ENCODE measurements at regions not wholly inside any gene's neighbourhood (a gene's known extent, or its start where the extent isn't known, plus 50 kb on each side); places are given as distances from the start of the nearest gene placed in this dataset.

DNA sequence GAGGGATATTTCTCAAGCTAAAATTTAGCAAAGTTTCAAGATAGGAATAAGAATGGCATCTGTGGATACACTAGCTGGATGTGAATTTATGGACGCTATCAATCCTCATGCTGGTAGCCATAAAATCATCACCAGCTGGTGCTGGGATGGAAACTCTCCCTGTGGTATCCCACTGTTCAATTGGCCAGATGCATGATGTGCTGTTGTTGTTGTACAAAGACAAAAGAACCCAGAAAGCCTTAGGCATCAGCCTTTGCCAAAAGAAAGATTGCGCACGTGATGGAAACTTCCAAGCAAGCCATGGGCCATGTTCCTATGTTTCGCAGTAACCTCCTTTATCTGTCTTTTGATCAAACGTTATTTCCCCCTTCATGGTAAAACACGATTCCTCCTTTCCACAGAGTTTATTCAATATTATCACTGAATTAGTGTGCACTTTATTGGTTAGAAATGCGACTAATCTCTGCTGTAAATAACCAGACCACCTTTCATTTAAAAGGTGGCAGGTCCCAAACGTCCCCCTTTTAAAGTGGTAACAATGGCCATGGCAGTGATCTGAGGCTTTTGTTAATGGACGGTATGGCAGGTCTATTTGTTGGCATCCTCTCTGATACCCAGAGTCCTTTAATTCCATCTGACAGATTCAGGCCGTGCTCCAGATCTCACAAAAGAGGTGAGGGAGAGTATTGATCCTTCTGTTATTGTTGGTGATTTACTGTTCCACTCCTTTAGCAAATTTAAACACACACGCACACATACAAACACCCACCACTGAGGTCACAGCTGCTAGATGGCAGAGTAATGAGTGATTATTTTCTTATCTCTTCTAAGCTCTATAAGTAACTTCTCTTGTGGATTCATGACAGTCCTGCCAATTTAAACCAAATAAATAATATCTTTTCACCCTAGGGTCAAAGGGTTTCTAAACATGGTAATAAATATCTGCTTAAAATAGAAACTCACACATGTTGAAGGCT is 291.2 kb upstream of the KCNMB2 start:
- DNase-seq (ENCODE audit: low read depth in 2 of 2), result no peak

DNA sequence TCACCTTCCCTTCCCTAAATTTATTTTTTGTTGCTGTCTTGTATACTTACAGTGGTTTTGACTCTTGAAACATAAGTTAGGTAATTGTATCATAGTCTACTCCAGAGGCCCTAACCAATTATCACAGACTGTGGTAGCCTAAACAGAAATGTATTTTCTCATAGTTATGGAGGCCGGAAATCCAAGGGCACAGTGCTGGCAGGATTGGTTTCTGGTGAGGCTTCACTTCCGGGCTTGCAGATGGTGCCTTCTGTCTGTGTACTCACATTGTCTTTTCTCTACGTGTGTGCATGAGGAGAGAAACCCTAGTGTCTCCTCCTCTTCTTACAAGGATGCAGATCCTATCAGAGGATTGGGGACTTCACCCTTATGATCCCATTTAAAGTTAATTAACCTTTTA is 290.2 kb upstream of the KCNMB2 start:
- DNase-seq (ENCODE audit: low read depth in 2 of 2), result no peak

DNA sequence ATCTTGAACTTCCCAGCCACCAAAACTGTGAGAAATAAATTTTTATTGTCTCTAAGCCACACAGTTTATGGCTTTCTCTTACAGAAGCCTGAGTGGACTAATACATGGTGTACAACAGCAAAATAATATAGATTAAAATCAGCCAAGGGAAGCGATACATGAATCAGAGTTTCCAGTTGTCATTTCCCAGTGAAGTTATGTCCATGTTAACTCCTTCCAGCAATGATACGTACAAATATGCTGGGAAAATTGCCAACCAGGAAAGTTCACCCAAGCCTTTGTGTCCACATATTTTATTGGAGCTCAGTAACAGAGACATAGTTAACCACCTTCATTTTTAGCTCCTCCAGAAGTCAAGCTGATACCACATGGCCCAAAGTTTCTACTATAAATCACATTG is 280.9 kb upstream of the KCNMB2 start:
- no peak for DNase-seq (ENCODE audit: low read depth in 2 of 2)

DNA sequence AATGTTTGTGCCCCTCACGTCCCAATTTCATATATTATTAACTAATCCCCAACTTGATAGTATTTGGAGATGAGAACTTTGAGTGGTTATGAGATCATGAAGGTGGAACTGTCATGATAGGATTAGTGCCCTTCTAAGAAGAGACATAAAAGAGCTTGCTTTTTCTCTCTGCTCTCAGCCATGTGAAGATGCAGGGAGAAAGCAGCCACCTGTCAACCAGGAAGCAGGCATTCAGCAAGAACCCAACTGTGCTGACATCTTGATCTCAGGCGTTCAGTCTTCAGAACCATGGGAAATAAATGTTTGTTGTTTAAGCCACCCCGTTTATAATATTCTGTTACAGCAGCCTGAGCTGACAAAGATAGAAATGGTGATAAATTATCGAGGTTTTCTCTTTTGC is 278.7 kb upstream of the KCNMB2 start:
- DNase-seq (ENCODE audit: low read depth in 2 of 2), result no peak

DNA sequence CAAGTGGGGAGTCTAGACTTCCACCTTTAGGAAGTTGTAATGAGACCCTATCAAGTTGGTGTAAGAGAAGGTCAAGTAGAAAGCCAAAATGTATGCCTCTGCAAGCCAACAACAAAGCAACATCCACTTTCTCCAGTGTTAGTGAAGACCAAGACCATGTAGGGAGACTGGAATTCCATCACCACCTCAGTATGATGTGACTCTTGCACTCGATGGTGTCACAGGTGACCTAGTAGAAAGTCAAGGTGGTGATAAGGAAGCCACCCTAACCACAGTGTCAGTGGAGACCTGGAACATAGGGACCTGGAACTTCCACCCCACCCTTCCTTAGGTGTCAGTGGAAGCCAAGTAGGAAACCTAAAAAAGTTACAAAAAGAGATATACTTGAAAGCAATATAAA is 278.1 kb upstream of the KCNMB2 start:
- DNase-seq (ENCODE audit: low read depth in 2 of 2), result no peak

DNA sequence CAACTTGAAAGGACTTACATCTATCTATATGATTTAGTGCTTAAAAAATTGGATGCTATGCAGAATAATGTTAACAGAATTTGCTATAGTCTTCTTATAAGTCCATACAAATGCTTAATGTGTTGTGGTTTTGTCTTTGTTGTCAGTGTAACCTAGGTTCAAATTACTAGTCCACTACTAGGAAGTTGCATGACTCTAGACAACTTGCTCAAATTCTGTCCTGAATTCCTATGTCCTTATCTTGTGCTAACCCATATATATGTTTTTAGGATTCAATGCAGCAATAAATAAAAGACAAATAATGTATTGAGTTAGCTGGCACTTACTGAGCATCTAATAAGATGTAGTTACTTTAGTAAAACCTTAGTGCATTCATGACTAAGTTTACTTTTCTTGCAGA is 276.5 kb upstream of the KCNMB2 start:
- DNase-seq (ENCODE audit: low read depth in 2 of 2), result no peak

DNA sequence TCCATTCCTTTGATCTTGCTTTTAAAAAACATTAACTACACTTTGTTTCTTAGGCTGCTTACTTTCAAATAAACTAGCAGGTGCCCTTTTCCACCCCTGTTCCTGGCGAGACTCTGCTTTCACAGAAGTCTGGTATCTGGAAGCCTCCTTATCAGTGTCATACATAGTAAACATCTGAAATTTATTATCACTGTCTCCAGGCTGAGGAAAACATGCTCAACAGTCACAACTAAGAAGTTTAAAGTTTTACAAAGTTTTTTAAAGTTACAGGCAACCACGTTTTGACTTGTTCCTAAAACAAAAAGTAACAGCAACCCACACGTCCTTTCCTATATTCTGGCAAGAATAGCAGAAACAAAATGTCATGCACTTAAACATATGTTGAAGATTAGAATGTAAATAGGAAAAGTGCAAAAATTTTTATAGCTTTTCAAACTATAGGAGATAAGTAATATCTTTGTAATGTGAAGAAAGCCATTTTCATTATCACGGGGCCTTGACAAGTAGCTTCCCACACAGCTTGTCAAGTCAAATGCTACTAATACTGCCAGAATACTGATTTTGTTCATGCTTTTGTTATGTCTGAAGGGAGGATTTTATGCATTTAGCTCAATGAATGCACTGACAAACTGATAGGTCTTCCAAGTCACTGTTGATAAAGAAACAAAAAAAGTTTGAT is 275.2 kb upstream of the KCNMB2 start:
- DNase-seq (ENCODE audit: low read depth in 2 of 2), result no peak

DNA sequence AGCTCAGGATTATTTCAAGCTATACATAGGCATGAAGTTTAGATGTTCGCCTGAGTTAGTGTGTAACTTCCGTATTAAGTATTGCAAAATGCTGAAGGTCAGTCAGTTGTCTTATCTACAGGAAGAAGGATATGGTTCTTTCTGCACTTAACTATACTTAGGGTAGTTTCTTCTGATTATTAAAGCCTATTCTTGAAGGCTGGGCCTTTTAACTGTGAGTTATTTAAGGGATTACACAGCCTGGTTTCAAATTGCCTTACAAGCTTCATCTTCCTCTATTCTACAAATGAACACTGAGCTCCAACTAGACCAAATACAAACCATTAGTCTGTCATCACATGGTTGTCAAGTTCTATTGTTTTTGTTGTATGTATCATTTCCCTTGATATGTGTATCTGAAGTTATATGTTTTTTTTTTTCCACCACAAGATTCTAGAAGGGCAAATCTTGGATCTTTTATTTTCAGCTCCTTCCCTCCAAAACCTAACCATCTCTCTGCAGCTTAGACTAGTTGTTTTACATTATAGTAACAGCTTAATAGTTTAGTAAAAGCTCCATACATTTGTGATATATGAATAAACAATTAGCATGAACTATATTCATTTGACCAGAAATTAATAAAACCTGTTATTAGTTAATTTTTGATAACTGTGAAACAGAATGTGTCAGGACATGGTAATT is 272.9 kb upstream of the KCNMB2 start:
- no peak for DNase-seq (ENCODE audit: low read depth in 2 of 2)

DNA sequence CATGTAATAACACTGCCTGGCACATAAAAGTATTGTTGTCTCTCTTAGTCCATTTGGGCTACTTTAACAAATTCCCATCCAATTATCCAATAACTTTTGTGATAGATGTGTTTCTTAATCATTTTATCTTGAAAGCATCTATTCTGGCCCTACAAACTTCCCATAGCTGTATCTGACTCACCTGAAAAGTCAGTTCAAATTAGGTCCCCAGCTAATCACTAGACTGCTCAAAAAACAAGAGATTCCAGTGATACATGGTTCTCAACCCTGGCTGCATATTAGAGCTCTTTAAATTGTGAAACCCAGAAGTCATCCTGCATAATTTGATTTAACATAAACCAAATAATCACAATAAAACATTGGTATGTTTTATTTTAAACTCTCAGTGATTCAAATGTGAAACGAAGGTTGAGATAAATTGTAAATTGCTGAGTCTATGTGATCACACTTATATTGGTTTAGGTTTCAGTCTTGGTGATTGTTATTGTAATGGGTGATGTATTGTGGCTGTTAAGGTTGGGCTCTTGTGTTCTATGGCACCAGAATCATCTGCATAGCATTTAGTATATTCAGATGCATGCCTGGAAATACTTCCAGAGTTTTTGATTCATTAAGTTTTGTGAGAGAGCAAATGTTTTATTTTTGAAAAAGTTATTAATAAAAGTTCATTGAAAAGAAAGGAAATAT is 268.9 kb upstream of the KCNMB2 start:
- no peak for DNase-seq (ENCODE audit: low read depth in 2 of 2)

DNA sequence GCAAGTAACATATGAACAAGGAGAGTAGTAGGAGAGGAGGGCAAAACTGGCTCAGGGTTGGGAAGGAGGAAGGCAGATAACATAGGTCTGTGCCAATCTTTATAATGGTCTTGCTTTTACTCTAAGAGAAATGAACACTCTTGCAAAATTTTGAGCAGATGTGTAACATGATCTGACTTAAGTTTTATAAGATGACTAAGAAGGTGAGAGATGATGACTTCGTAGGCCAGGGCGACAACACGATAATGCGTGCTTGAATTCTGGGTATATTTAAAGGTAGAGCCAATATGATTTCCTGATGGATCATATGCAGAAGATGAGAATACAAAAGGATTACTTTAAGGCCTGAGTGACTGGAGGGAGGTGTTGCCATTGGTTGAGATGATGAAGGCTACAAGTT is 265.4 kb upstream of the KCNMB2 start:
- no peak for DNase-seq (ENCODE audit: low read depth in 2 of 2)

DNA sequence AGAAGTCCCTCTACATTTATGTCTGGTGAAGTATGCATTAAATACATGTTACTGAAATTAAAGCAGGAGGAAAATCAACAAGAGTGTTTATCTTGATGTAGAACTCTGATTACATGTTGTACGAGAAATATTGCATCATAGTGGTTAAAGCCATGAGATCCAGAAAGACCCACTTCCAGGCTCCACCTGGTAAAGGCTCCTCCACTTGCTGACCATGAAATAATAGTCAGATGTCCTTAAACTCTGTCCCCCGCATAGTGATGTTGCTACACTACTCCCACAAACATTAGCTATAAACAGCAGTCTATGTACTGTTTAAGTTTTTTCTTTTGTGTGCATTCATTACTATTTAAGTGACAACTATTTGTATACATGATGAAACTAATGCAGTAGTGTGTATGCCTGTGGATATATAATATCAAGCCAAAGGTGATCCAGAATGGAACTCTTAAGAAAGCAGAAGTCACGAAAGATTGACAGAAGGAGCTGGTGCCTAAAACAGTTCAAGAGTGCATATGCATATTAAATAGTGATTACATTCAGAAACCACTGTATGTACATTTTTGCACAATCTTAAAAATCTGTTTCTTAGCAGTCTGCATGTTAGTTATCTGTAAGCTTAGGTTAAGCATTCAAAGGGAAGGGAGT is 264.4 kb upstream of the KCNMB2 start:
- DNase-seq (ENCODE audit: low read depth in 2 of 2), result no peak

DNA sequence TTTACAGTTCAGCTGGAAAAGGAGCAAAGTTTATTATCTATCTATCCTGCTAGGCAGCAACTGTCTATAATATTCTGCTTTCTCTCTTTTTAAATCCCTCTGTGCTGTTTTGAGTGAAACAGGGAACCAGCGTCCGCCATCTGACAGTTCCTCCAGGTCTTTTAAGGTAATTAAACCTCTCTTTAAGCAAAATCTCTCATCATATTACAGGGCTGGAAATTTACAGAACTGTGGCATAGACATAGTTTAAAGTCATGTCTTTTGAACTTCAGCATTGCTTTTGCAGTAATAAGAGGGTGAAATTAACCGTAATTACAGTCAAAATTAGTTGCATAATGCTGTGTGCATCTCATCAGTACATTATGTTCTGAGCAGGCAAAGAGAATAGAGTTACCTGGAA is 263.4 kb upstream of the KCNMB2 start:
- no peak for DNase-seq (ENCODE audit: low read depth in 2 of 2)

DNA sequence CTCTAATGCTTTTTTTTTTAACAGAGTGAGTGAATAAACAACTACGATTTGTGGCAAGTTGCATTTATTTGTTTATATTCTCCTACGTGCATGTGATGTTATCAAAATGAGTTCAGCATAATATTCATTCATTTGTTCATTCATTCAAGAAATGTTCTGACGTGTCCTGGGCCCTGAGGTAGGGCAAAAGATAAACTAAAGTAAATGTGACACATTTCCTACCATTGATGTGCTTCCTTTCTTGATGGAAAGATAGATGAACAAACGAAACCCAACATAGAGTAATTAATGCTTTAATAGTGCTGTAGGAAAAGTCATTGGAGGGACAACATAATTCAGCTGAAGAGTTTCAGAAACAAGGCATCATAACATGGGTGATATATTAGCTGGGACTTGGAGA is 261.5 kb upstream of the KCNMB2 start:
- no peak for DNase-seq (ENCODE audit: low read depth in 2 of 2)

DNA sequence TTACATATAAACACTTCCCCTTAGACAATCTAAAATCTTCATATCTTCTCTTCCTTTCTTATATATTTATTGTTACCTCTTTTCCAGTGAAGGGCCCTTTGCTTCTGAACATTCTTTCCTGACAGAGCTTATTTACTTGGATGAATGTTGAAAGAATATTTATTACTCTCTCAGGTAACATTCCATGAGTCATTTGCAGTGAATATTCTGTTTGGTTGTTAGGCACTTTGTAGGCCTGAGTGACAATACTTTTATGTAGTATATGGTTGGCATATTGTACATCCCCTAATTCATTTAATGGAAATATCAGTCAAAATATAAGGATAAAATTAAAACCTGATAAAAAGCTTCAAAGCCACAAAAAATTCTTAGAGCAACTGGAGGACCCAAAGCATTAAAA is 260.9 kb upstream of the KCNMB2 start:
- DNase-seq (ENCODE audit: low read depth in 2 of 2), result no peak

DNA sequence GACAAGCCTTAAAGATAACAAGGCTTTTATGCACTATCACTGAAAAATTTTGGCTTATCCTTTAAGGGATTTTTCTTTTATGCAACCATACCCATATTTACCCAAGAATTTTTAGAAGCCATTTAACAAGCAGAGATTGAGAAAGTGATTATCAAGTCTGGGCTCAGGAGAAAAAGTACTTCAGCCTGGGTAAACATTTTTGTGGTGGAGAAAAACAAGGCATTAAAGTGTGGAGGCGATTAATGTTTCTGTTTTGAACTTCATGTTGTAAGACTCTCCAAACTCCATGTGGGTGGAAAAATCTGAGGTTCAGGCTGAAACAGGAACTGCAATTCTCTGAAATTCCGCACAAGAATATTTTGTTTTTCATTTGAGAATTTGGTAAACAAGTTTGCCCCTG is 260.4 kb upstream of the KCNMB2 start:
- DNase-seq (ENCODE audit: low read depth in 2 of 2), result no peak

DNA sequence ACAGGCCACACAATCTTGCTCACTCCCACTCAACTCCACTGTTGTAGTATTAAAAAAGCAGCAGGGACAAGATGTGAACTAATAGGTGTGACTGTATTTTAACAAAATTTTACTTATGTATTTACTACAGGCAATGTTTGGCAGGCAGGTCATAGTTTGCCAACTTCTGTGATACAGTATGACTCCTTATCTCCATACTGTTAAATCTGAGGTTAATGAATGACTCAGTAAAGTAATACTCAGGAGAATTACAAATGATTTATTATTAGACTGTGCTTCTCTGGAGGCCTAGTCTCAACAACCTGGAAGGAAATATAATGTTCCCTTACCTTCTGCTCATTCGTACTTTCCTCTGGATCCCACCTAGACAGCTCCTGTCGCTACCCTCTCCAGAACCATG is 258.6 kb upstream of the KCNMB2 start:
- no peak for DNase-seq (ENCODE audit: low read depth in 2 of 2)

DNA sequence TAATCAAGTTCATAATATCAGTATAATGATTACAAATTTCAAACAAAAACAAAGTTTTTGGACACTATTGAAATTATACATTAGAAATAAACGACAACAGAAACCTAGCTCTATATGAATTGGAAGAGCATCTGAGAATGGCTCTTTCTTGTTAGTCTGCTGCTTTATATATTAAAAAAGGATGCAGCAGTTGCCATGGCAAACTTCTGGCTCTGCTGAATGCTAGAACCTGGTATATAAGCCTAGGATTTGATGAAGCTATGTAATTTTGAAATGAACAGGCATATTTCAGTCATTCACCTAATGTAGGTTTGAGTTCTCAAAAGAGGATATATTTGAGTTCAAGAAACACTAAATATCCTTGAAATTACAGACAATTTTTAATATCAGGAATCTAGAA is 252.7 kb upstream of the KCNMB2 start:
- DNase-seq (ENCODE audit: low read depth in 2 of 2), result no peak

DNA sequence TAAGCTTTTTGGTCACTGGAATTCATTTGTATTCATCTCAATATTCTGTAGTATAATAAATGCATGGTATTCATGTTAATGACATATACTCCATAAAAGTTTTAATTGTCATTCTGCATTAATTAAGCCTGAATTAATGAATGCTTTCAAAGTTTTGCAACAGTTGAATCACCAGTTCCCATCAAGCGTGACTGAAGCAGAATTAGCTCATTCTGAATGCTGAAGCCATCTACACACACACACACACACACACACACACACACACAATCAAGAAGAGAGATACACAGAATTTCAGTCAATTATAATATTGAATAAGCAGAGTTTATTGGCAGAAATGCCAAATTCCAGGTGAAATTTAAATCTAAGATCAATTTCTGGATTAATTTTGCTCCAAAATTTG is 252.1 kb upstream of the KCNMB2 start:
- no peak for DNase-seq (ENCODE audit: low read depth in 2 of 2)

DNA sequence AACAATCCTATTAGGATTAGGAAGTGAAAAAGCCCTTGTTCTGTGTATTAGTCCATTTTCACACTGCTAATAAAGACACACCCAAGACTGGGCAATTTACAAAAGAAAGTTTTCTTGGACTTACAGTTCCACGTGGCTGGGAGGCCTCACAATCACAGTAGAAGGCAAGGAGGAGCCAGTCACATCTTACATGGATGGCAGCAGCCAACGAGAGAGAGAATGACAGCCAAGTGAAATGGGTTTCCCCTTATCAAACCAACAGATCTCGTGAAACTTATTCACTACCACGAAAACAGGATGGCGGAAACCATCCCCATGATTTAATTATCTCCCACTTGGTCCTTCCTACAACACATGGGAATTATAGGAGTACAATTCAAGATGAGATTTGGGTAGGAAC is 248.2 kb upstream of the KCNMB2 start:
- no peak for DNase-seq (ENCODE audit: low read depth in 2 of 2)

DNA sequence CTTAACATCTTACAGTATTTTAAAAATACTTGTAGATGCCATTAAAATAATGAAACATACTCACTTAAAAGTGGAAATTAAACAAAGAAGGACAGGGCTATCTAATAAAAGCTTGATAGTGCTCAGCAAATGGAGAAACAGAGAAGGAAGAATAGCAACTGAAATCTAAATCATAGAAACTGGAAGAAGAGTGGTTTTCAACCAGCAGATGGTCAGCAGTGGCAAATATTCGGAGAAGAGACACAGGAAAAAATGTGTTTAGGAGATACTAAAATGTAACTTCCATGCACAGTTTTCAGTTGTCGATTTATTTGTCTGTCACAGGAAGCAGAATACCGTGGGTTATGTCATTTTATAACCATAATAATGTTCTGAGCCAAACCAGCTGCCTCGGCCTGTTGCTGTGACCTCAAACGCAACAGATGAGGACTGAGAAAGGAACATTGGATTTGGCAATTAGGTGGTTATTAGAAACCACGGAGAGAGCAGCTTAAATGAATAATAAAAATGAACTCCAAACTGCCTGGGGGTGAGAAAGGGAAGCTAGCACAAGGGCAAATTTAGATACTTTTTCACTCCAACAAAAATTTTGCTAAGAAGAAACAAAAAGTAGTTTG is 246.6 kb upstream of the KCNMB2 start:
- DNase-seq (ENCODE audit: low read depth in 2 of 2), result no peak

All from stimulated activated CD4-positive, alpha-beta T cell treated with anti-CD3 and anti-CD28 coated beads, Interleukin-12 subunit alpha, Interleukin-12 subunit beta, amount 100 ng/mL, for 24 hours (primary cell).